LNCAP (cell line): ENCODE measurements at regions not wholly inside any gene's neighbourhood (a gene's known extent, or its start where the extent isn't known, plus 50 kb on each side); places are given as distances from the start of the nearest gene placed in this dataset.

Source experiments
- CTCF ChIP-seq: fragments of 450-650 bp; IDR thresholded peaks from 2 replicates; pipeline ENCODE4 v1.5.1; 2017; ENCODE audit warnings: mild to moderate bottlenecking

- no peak for TF ChIP-seq CTCF
Observed at GRCh38 chr4:156109943-156110900, 156.6 kb upstream of the CTSO start.

GRCh38 chr4:156103311-156103710, 149.6 kb upstream of the CTSO start:
- TF ChIP-seq CTCF: no peak

GRCh38 chr4:156102411-156102810, 148.7 kb upstream of the CTSO start:
- TF ChIP-seq CTCF: no peak

GRCh38 chr4:156101571-156101970, 147.9 kb upstream of the CTSO start:
- TF ChIP-seq CTCF: no peak

- no peak for TF ChIP-seq CTCF
Observed at GRCh38 chr4:156100651-156101050, 147.0 kb upstream of the CTSO start.

GRCh38 chr4:156098805-156099204, 145.1 kb upstream of the CTSO start:
- no peak for TF ChIP-seq CTCF

- TF ChIP-seq CTCF: no peak
Observed at GRCh38 chr4:156085100-156085499, 131.4 kb upstream of the CTSO start.
